SK-N-SH (cell line): ENCODE measurements at regions not wholly inside any gene's neighbourhood (a gene's known extent, or its start where the extent isn't known, plus 50 kb on each side); places are given as distances from the start of the nearest gene placed in this dataset.

Experiments
- CTCF ChIP-seq: fragments of 200-600 bp; sonication (generic); IDR thresholded peaks from 2 replicates; pipeline ENCODE4 v1.6.1; 2017; ENCODE audit warnings: antibody characterized with exemption, mild to moderate bottlenecking, moderate library complexity
- EP300 ChIP-seq, 2 experiments: IDR thresholded peaks; 2 replicates each; pipeline versions ENCODE4 v1.4.0 to v1.6.1; 2012; ENCODE audit warnings: borderline replicate concordance in 1 of 2, low read depth in 1 of 2, low read length in 1 of 2
- MAX ChIP-seq: IDR thresholded peaks from 2 replicates; pipeline ENCODE4 v1.4.0; 2012; ENCODE audit warnings: low read depth
- REST ChIP-seq: IDR thresholded peaks from 2 replicates; pipeline ENCODE4 v1.6.1; 2012; ENCODE audit warnings: mild to moderate bottlenecking, low read depth, low read length, moderate library complexity
- TAF1 ChIP-seq: IDR thresholded peaks from 2 replicates; pipeline ENCODE4 v1.6.1; 2012; ENCODE audit warnings: low read depth, mild to moderate bottlenecking, low read length, moderate library complexity, borderline replicate concordance

DNA sequence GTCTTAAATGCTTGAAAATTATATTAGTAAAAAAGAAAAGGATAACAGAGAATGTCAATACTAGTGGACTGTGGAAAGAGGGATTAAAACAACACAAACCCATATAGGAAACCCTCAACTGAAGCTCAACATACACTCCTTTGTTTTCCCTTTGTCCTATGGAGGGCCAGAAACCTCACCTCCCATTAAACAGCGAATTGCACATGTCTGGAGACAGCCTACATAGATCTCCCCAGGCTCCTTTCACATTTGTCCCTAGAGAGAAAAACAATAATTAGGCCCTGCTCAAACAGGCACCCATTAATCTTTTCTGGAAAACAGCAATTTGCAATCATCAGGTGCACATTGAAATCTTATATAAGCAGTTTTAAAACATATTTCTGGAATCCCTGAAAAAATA lies 87.6 kb upstream of the SEMA3D start:
- TF ChIP-seq CTCF (no peak), TAF1 (no peak), MAX (no peak), REST (no peak), EP300 (IDR thresholded peaks at IDR 0.05; ENCODE audit: borderline replicate concordance in 1 of 2, low read depth in 1 of 2, low read length in 1 of 2) (no peak)
